Progenitor cell of endocrine pancreas (in vitro differentiated cells): ENCODE measurements at regions not wholly inside any gene's neighbourhood (a gene's known extent, or its start where the extent isn't known, plus 50 kb on each side); places are given as distances from the start of the nearest gene placed in this dataset.

ENCODE experiments used
- DNase-seq: peaks from one replicate; pipeline ENCODE4 v3.0.0; 2021; ENCODE audit warnings: low spot score; ENCODE audit not compliant: unreplicated experiment
- H3K27ac Mint-ChIP-seq: 2 replicates; pipeline ENCODE4 v1.8.0; 2021; ENCODE audit warnings: mild to moderate bottlenecking, moderate library complexity, mixed read lengths
- H3K27me3 Mint-ChIP-seq: 2 replicates; pipeline ENCODE4 v1.8.0; 2021; ENCODE audit warnings: mixed read lengths
- H3K36me3 Mint-ChIP-seq: 2 replicates; pipeline ENCODE4 v1.8.0; 2022; ENCODE audit warnings: mixed read lengths; ENCODE audit not compliant: insufficient read depth
- H3K4me1 Mint-ChIP-seq: 2 replicates; pipeline ENCODE4 v1.8.0; 2021; ENCODE audit warnings: low read depth, mixed read lengths
- H3K4me3 Mint-ChIP-seq: 2 replicates; pipeline ENCODE4 v1.8.0; 2021; ENCODE audit warnings: low read depth, mild to moderate bottlenecking, moderate library complexity, mixed read lengths
- H3K9me3 Mint-ChIP-seq: 2 replicates; pipeline ENCODE4 v1.8.0; 2021; ENCODE audit warnings: low read depth, mixed read lengths
- CTCF ChIP-seq: fragments of 200-600 bp; sonication (generic); IDR thresholded peaks from one replicate; pipeline ENCODE4 v1.5.0; 2021; ENCODE audit warnings: antibody characterized with exemption, mild to moderate bottlenecking; ENCODE audit not compliant: unreplicated experiment

- Mint-ChIP-seq H3K36me3 (no peaks in the 10 kb centered on the region), H3K27ac (no peak overlapping the region), H3K27me3 (no peaks in the 10 kb centered on the region), H3K9me3 (no peaks in the 10 kb centered on the region), H3K4me1 (peaks cover 2% of the 10 kb centered on the region), H3K4me3 (no peak overlapping the region)
- no peak for DNase-seq
- TF ChIP-seq CTCF, result no peak
These were observed 142.3 kb downstream of the SOX11 start for GRCh38 chr2:5834501-5834900.

GRCh38 chr2:5839550-5839949, 147.4 kb downstream of the SOX11 start:
- Mint-ChIP-seq H3K4me1 (peaks cover 7% of the 10 kb centered on the region), H3K4me3 (no peak overlapping the region), H3K9me3 (no peaks in the 10 kb centered on the region), H3K27me3 (peaks cover 14% of the 10 kb centered on the region), H3K36me3 (no peaks in the 10 kb centered on the region), H3K27ac (no peak overlapping the region)
- no peak for DNase-seq
- no peak for TF ChIP-seq CTCF

GRCh38 chr2:5841126-5841525, 148.9 kb downstream of the SOX11 start:
- no peak for DNase-seq
- Mint-ChIP-seq H3K9me3 (no peaks in the 10 kb centered on the region), H3K4me3 (no peak overlapping the region), H3K36me3 (no peaks in the 10 kb centered on the region), H3K27ac (no peak overlapping the region), H3K4me1 (peaks cover 7% of the 10 kb centered on the region), H3K27me3 (peaks cover 20% of the 10 kb centered on the region)
- TF ChIP-seq CTCF, result no peak

- H3K4me1 Mint-ChIP-seq, result peaks cover 7% of the 10 kb centered on the region
- H3K36me3 Mint-ChIP-seq, result no peaks in the 10 kb centered on the region
- peaks cover 26% of the 10 kb centered on the region for H3K27me3 Mint-ChIP-seq
- H3K4me3 Mint-ChIP-seq, result no peak overlapping the region
- no peaks in the 10 kb centered on the region for H3K9me3 Mint-ChIP-seq
- no peak overlapping the region for H3K27ac Mint-ChIP-seq
- no peak for DNase-seq
- TF ChIP-seq CTCF, result no peak
These were observed 150.1 kb downstream of the SOX11 start for GRCh38 chr2:5842326-5842725.

GRCh38 chr2:5845798-5846330, 153.7 kb downstream of the SOX11 start:
- Mint-ChIP-seq H3K4me3 (no peak overlapping the region), H3K27ac (no peak overlapping the region), H3K4me1 (peaks cover 22% of the 10 kb centered on the region), H3K36me3 (no peaks in the 10 kb centered on the region), H3K9me3 (no peaks in the 10 kb centered on the region), H3K27me3 (peaks cover 26% of the 10 kb centered on the region)
- DNase-seq, result no peak
- no peak for TF ChIP-seq CTCF
